GM12891 (cell line): ENCODE measurements at regions not wholly inside any gene's neighbourhood (a gene's known extent, or its start where the extent isn't known, plus 50 kb on each side); places are given as distances from the start of the nearest gene placed in this dataset.

Experiments used
- POLR2A ChIP-seq: IDR thresholded peaks from 2 replicates; pipeline ENCODE4 v1.6.1; 2011; ENCODE audit warnings: low read depth, low read length, control low read depth
- TAF1 ChIP-seq: IDR thresholded peaks from 2 replicates; pipeline ENCODE4 v1.6.1; 2011; ENCODE audit warnings: low read depth, low read length, control low read depth

DNA sequence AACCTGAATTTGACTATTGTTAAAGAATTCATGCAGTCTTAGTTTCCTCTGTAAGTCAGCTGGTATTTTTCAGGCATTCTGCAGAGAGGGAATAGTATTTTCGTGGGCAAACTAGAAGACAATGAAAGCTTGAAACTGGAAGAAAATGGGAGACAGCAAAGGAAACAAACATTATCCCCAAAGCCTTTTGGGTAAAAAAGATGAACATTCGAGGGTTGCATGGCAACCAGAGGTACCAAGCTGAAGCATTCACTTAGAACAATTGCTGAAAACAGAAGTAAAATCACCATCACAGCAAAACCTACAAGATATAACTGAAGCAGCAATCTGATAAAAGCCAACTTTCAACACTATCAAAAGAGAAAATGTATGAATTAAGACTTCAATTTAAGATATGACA, 233.7 kb downstream of the SCG2 start:
- no peak for TF ChIP-seq POLR2A
- TF ChIP-seq TAF1 = no peak
